ENCODE measurements at regions not wholly inside any gene's neighbourhood (a gene's known extent, or its start where the extent isn't known, plus 50 kb on each side); places are given as distances from the start of the nearest gene placed in this dataset.
"Not testable (repeated sequence)": the region's sequence is repeated elsewhere in the genome, so short reads cannot be mapped to it uniquely, and the experiment has no call there.

GRCh38 chr2:239646184-239646583 is 245.4 kb upstream of the HDAC4 start:
- no peak for TF ChIP-seq CTCF (IDR thresholded peaks at IDR 0.05)
- Mint-ChIP-seq H3K4me3 (no peak overlapping the region), H3K36me3 (ENCODE audit: low read depth) (no peaks in the 10 kb centered on the region), H3K9me3 (no peaks in the 10 kb centered on the region), H3K27ac (no peak overlapping the region), H3K4me1 (ENCODE audit: low read depth) (no peaks in the 10 kb centered on the region), H3K27me3 (no peaks in the 10 kb centered on the region)
- Histone ChIP-seq H3K36me3 (ENCODE audit: insufficient read depth, low read length) (no peaks in the 10 kb centered on the region), H3K9me3 (ENCODE audit: control insufficient read depth in 1 of 2, insufficient read depth in 1 of 2, low read length in 2 of 2) (peaks cover 0 to 10% of the 10 kb centered on the region in 2 experiments), H3K4me1 (ENCODE audit: insufficient read depth, low read length) (peaks cover 2% of the 10 kb centered on the region), H3K27ac (ENCODE audit: low read depth in 1 of 2, low read length in 2 of 2) (no peak overlapping the region), H3K4me3 (ENCODE audit: low read length) (no peak overlapping the region), H3K27me3 (ENCODE audit: control insufficient read depth in 1 of 2, insufficient read depth in 2 of 2, low read length in 2 of 2) (no peaks in the 10 kb centered on the region)
- DNase-seq: no peak
- ChIA-PET POLR2A (no interaction called here), CTCF (no interaction called here)
- ATAC-seq (ENCODE audit: poor library complexity): no peak
- intact Hi-C loops (cut with DNase I, micrococcal nuclease): no loop called here

GRCh38 chr2:239644594-239644993 is 243.8 kb upstream of the HDAC4 start:
- H3K36me3 Mint-ChIP-seq (ENCODE audit: low read depth); DNase-seq; H3K4me1 Mint-ChIP-seq (ENCODE audit: low read depth); H3K4me1 ChIP-seq (ENCODE audit: insufficient read depth, low read length); H3K4me3 Mint-ChIP-seq; H3K27ac Mint-ChIP-seq; H3K27ac ChIP-seq (ENCODE audit: low read depth in 1 of 2, low read length in 2 of 2); H3K27me3 ChIP-seq (ENCODE audit: control insufficient read depth in 1 of 2, insufficient read depth in 2 of 2, low read length in 2 of 2); H3K27me3 Mint-ChIP-seq; POLR2A ChIA-PET; H3K9me3 ChIP-seq (ENCODE audit: control insufficient read depth in 1 of 2, insufficient read depth in 1 of 2, low read length in 2 of 2); H3K4me3 ChIP-seq (ENCODE audit: low read length); CTCF ChIA-PET; ATAC-seq (ENCODE audit: poor library complexity); intact Hi-C loops (cut with DNase I, micrococcal nuclease); H3K36me3 ChIP-seq (ENCODE audit: insufficient read depth, low read length); H3K9me3 Mint-ChIP-seq: not testable (repeated sequence)

GRCh38 chr2:239644011-239644410 is 243.2 kb upstream of the HDAC4 start:
- POLR2A ChIA-PET: no interaction called here
- no peaks in the 10 kb centered on the region for H3K4me1 Mint-ChIP-seq (ENCODE audit: low read depth)
- Histone ChIP-seq H3K27ac (ENCODE audit: low read depth in 1 of 2, low read length in 2 of 2) (no peak overlapping the region), H3K4me1 (ENCODE audit: insufficient read depth, low read length) (peaks cover 2% of the 10 kb centered on the region), H3K27me3 (ENCODE audit: control insufficient read depth in 1 of 2, insufficient read depth in 2 of 2, low read length in 2 of 2) (no peaks in the 10 kb centered on the region), H3K4me3 (ENCODE audit: low read length) (no peak overlapping the region), H3K36me3 (ENCODE audit: insufficient read depth, low read length) (no peaks in the 10 kb centered on the region), H3K9me3 (ENCODE audit: control insufficient read depth in 1 of 2, insufficient read depth in 1 of 2, low read length in 2 of 2) (peaks cover 0 to 10% of the 10 kb centered on the region in 2 experiments)
- H3K4me3 Mint-ChIP-seq: no peak overlapping the region
- peak in 1 of 14 experiments; percentile 29 for DNase-seq
- no peak overlapping the region for H3K27ac Mint-ChIP-seq
- intact Hi-C loops (cut with DNase I, micrococcal nuclease): no loop called here
- no peaks in the 10 kb centered on the region for H3K36me3 Mint-ChIP-seq (ENCODE audit: low read depth)
- ATAC-seq (ENCODE audit: poor library complexity): no peak
- CTCF ChIA-PET: no interaction called here
- no peaks in the 10 kb centered on the region for H3K27me3 Mint-ChIP-seq
- no peaks in the 10 kb centered on the region for H3K9me3 Mint-ChIP-seq
- no peak for TF ChIP-seq CTCF (IDR thresholded peaks at IDR 0.05)

- H3K4me3 ChIP-seq (ENCODE audit: low read length): no peak overlapping the region
- Mint-ChIP-seq H3K27ac (no peak overlapping the region), H3K4me1 (ENCODE audit: low read depth) (no peaks in the 10 kb centered on the region), H3K27me3 (no peaks in the 10 kb centered on the region), H3K36me3 (ENCODE audit: low read depth) (no peaks in the 10 kb centered on the region), H3K4me3 (no peak overlapping the region), H3K9me3 (no peaks in the 10 kb centered on the region)
- H3K27me3 ChIP-seq (ENCODE audit: control insufficient read depth in 1 of 2, insufficient read depth in 2 of 2, low read length in 2 of 2): no peaks in the 10 kb centered on the region
- no peaks in the 10 kb centered on the region for H3K9me3 ChIP-seq (ENCODE audit: control insufficient read depth in 1 of 2, insufficient read depth in 1 of 2, low read length in 2 of 2)
- intact Hi-C loops (cut with DNase I, micrococcal nuclease): no loop called here
- no peak overlapping the region for H3K27ac ChIP-seq (ENCODE audit: low read depth in 1 of 2, low read length in 2 of 2)
- CTCF ChIA-PET: no interaction called here
- POLR2A ChIA-PET: no interaction called here
- H3K36me3 ChIP-seq (ENCODE audit: insufficient read depth, low read length): no peaks in the 10 kb centered on the region
- ATAC-seq (ENCODE audit: poor library complexity) (no peak), DNase-seq (no peak)
- H3K4me1 ChIP-seq (ENCODE audit: insufficient read depth, low read length): peaks cover 2% of the 10 kb centered on the region
- no peak for TF ChIP-seq CTCF (IDR thresholded peaks at IDR 0.05)
Measured at GRCh38 chr2:239642406-239643004, 241.7 kb upstream of the HDAC4 start.

- ATAC-seq (ENCODE audit: poor library complexity); H3K27ac ChIP-seq (ENCODE audit: low read depth in 1 of 2, low read length in 2 of 2); POLR2A ChIA-PET; H3K36me3 ChIP-seq (ENCODE audit: insufficient read depth, low read length); H3K27me3 ChIP-seq (ENCODE audit: control insufficient read depth in 1 of 2, insufficient read depth in 2 of 2, low read length in 2 of 2); DNase-seq; H3K27ac Mint-ChIP-seq; H3K9me3 ChIP-seq (ENCODE audit: control insufficient read depth in 1 of 2, insufficient read depth in 1 of 2, low read length in 2 of 2); intact Hi-C loops (cut with DNase I, micrococcal nuclease); H3K4me1 ChIP-seq (ENCODE audit: insufficient read depth, low read length); H3K4me3 ChIP-seq (ENCODE audit: low read length); H3K9me3 Mint-ChIP-seq; CTCF ChIA-PET; H3K4me3 Mint-ChIP-seq; H3K27me3 Mint-ChIP-seq; H3K36me3 Mint-ChIP-seq (ENCODE audit: low read depth); H3K4me1 Mint-ChIP-seq (ENCODE audit: low read depth): not testable (repeated sequence)
Measured at GRCh38 chr2:239641904-239642303, 241.1 kb upstream of the HDAC4 start.
